IMR-90 (cell line): ENCODE measurements at regions not wholly inside any gene's neighbourhood (a gene's known extent, or its start where the extent isn't known, plus 50 kb on each side); places are given as distances from the start of the nearest gene placed in this dataset.
A peak's percentile ranks its signal among the peaks of the same experiment; 100 is the strongest.
"Not testable (repeated sequence)": the region's sequence is repeated elsewhere in the genome, so short reads cannot be mapped to it uniquely, and the experiment has no call there.

ENCODE experiments used
- ATAC-seq: fragments of 200-7000 bp; cut with Tn5 transposase; 2 replicates; pipeline ENCODE4 v1.9.1; 2020; ENCODE audit warnings: low read depth, mild to moderate bottlenecking, moderate library complexity
- BruUV-seq: library from RNA; stranded (reverse); fragments of 400-500 nt; replicated peaks from 2 replicates; lab custom pipeline; 2021; lab: Mats Ljungman, UMichigan
- CTCF ChIA-PET: fragments of 300-600 bp; formaldehyde crosslinking; extraction: SDS; loops from one replicate; lab custom pipeline; 2021; ENCODE audit warnings: antibody characterized with exemption; lab: Yijun Ruan, JAX
- POLR2A ChIA-PET: fragments of 300-600 bp; sonication (Branson Sonifier 250); formaldehyde crosslinking; loops from one replicate; lab custom pipeline; 2022; ENCODE audit warnings: antibody characterized with exemption; ENCODE audit not compliant: unreplicated experiment; lab: Charles Lee
- DNase-seq: peaks from one replicate; pipeline ENCODE4 v3.0.0; 2013
- H2AFZ ChIP-seq: replicated peaks from 2 replicates; pipeline ENCODE3; 2013; ENCODE audit warnings: low read length, mild to moderate bottlenecking; ENCODE audit not compliant: poor library complexity
- H2AK5ac ChIP-seq: 2 replicates; pipeline ENCODE4 v1.6.1; 2013; ENCODE audit warnings: low read depth, low read length, inconsistent platforms
- H2AK9ac ChIP-seq: replicated peaks from 2 replicates; pipeline ENCODE3; 2013; ENCODE audit warnings: mild to moderate bottlenecking, low read depth, low read length, moderate library complexity; ENCODE audit not compliant: poor library complexity
- H2BK120ac ChIP-seq: 2 replicates; pipeline ENCODE4 v1.6.1; 2013; ENCODE audit warnings: low read depth, low read length, inconsistent platforms
- H2BK15ac ChIP-seq: 3 replicates; pipeline ENCODE4 v1.6.1; 2013; ENCODE audit warnings: low read depth, low read length, inconsistent platforms
- H2BK20ac ChIP-seq: 2 replicates; pipeline ENCODE4 v1.6.1; 2013; ENCODE audit warnings: low read depth, mild to moderate bottlenecking, inconsistent platforms, low read length, moderate library complexity
- H2BK5ac ChIP-seq: 2 replicates; pipeline ENCODE4 v1.6.1; 2013; ENCODE audit warnings: mild to moderate bottlenecking, low read depth, low read length, inconsistent platforms; ENCODE audit not compliant: poor library complexity, severe bottlenecking
- H3K14ac ChIP-seq: replicated peaks from 2 replicates; pipeline ENCODE4 v1.6.1; 2013; ENCODE audit warnings: low read depth, low read length, inconsistent platforms
- H3K18ac ChIP-seq: 2 replicates; pipeline ENCODE4 v1.6.1; 2013; ENCODE audit warnings: low read depth, low read length, control low read depth
- H3K23ac ChIP-seq: 2 replicates; pipeline ENCODE4 v1.6.1; 2013; ENCODE audit warnings: low read depth, low read length, inconsistent platforms
- H3K27ac ChIP-seq: 2 replicates; pipeline ENCODE4 v1.5.1; 2013; ENCODE audit warnings: mild to moderate bottlenecking, control low read depth, low read length; ENCODE audit not compliant: insufficient read depth
- H3K27me3 ChIP-seq: 2 replicates; pipeline ENCODE4 v1.6.1; 2013; ENCODE audit warnings: low read length; ENCODE audit not compliant: control insufficient read depth, insufficient read depth
- H3K36me3 ChIP-seq: 2 replicates; pipeline ENCODE4 v1.6.1; 2013; ENCODE audit warnings: low read length, mixed read lengths; ENCODE audit not compliant: control insufficient read depth, insufficient read depth
- H3K4ac ChIP-seq: 2 replicates; pipeline ENCODE4 v1.6.1; 2013; ENCODE audit warnings: low read depth, low read length, inconsistent platforms
- H3K4me1 ChIP-seq: 2 replicates; pipeline ENCODE4 v1.6.1; 2013; ENCODE audit warnings: low read length, mixed read lengths; ENCODE audit not compliant: control insufficient read depth, insufficient read depth
- H3K4me2 ChIP-seq: 2 replicates; pipeline ENCODE4 v1.6.1; 2013; ENCODE audit warnings: low read depth, mild to moderate bottlenecking, control low read depth, low read length, moderate library complexity
- H3K4me3 ChIP-seq: 2 replicates; pipeline ENCODE4 v1.5.1; 2013; ENCODE audit warnings: low read depth, mild to moderate bottlenecking, control low read depth, low read length, moderate library complexity; ENCODE audit not compliant: insufficient read depth
- H3K56ac ChIP-seq: 2 replicates; pipeline ENCODE4 v1.6.1; 2013; ENCODE audit warnings: low read length, inconsistent platforms; ENCODE audit not compliant: insufficient read depth; ENCODE audit errors: extremely low read depth
- H3K79me1 ChIP-seq, 2 experiments: 2 replicates each; pipeline ENCODE4 v1.6.1; 2013; ENCODE audit warnings: low read length in 2 of 2, inconsistent platforms in 1 of 2, low read depth in 1 of 2
- H3K9ac ChIP-seq: 2 replicates; pipeline ENCODE4 v1.6.1; 2013; ENCODE audit warnings: low read depth, low read length, control low read depth
- H3K9me1 ChIP-seq: 2 replicates; pipeline ENCODE4 v1.6.1; 2013; ENCODE audit warnings: low read length, inconsistent platforms; ENCODE audit not compliant: insufficient read depth
- H3K9me3 ChIP-seq: 2 replicates; pipeline ENCODE4 v1.6.1; 2013; ENCODE audit warnings: low read length; ENCODE audit not compliant: control insufficient read depth, insufficient read depth
- H4K20me1 ChIP-seq: 2 replicates; pipeline ENCODE4 v1.6.1; 2013; ENCODE audit warnings: low read length, inconsistent platforms; ENCODE audit not compliant: insufficient read depth
- H4K5ac ChIP-seq: 2 replicates; pipeline ENCODE4 v1.6.1; 2013; ENCODE audit warnings: mild to moderate bottlenecking, low read depth, low read length, control low read depth
- H4K8ac ChIP-seq, 2 experiments: 2 replicates each; pipeline ENCODE4 v1.6.1; 2013; ENCODE audit warnings: low read depth in 2 of 2, low read length in 2 of 2, control low read depth in 1 of 2, inconsistent platforms in 1 of 2
- H4K91ac ChIP-seq: 2 replicates; pipeline ENCODE4 v1.6.1; 2013; ENCODE audit warnings: low read depth, low read length, inconsistent platforms; ENCODE audit not compliant: insufficient read depth
- CEBPB ChIP-seq: IDR thresholded peaks from 2 replicates; pipeline ENCODE4 v1.6.1; 2012; ENCODE audit warnings: low read depth, low read length, improper control_type of control experiment
- NFE2L2 ChIP-seq: fragments of 150-350 bp; IDR thresholded peaks from 2 replicates; pipeline ENCODE4 v1.6.1; 2016; ENCODE audit warnings: low read depth, mild to moderate bottlenecking, low read length
- RCOR1 ChIP-seq: IDR thresholded peaks from 2 replicates; pipeline ENCODE4 v1.6.1; 2012; ENCODE audit warnings: mild to moderate bottlenecking, low read length, improper control_type of control experiment; ENCODE audit not compliant: insufficient replicate concordance
- SMC3 ChIP-seq: fragments of 150-350 bp; IDR thresholded peaks from 2 replicates; pipeline ENCODE4 v1.6.1; 2016; ENCODE audit warnings: low read depth, mild to moderate bottlenecking, antibody characterized with exemption, low read length, moderate library complexity
- WGBS, 2 experiments: methylation state at CpG; one replicate each; pipeline versions ENCODE4 v1.1.5 to v1.1.7; 2013; ENCODE audit warnings: missing lambda C conversion rate in 2 of 2; ENCODE audit not compliant: insufficient read length in 1 of 2; ENCODE audit errors: extremely low coverage in 2 of 2; 5-methylcytosine and 5-hydroxymethylcytosine counted together
- dilution Hi-C: fragments of 300-500 bp; cut with HindIII; formaldehyde crosslinking; loops from one replicate; pipeline ENCODE4 v1.14.3; 2018; ENCODE audit warnings: low sequenced_read_pairs; ENCODE audit not compliant: unreplicated experiment
- in situ Hi-C: fragments of 300-500 bp; cut with MboI; formaldehyde crosslinking; loops from 3 replicates; pipeline ENCODE4 v1.14.3; 2019; ENCODE audit warnings: low sequenced_read_pairs, inconsistent platforms, mixed read lengths
- intact Hi-C: fragments of 100-400 bp; cut with micrococcal nuclease; formaldehyde crosslinking; loops from 2 replicates; pipeline ENCODE4 v1.10.0; 2022

DNA sequence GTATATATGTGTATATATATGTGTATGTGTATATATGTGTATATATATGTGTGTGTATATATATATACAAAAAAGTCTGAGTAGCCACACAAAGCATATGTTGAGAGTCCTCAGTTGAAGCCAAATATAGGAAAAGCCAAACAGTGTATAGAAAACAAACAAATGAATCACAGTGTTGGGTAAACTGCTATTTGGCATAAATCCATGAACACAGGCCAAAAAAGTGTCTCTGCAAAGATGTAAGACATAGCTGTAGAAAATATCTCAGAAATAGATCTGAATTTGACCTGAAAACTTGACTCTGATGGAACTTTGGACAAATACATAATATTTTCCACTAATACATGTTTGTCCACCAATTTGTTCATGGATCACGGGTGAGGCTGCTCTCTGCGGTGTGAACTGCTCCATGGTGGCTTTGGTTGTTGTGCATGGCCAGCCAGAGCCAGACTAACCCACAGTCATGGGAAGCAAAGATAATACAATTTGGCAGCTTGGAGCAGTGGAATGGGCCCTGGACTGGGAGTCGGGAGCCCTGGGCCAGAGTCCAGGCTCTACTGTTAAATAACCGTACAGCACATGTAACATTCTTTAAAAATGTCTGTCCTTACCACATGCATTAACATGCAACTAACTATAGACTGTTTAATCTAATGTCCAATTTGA is 76.9 kb upstream of the EED start:
- Histone ChIP-seq H3K4me1 (peaks cover 6% of the 10 kb centered on the region), H3K4me2 (no peak overlapping the region), H3K9me3 (no peaks in the 10 kb centered on the region), H3K18ac (no peak overlapping the region), H2BK20ac (no peak overlapping the region), H3K36me3 (no peaks in the 10 kb centered on the region), H3K14ac (no peak overlapping the region), H3K23ac (no peak overlapping the region), H3K56ac (no peak overlapping the region), H2AFZ (peak overlapping the region; percentile 39), H4K91ac (no peak overlapping the region), H2BK15ac (no peak overlapping the region), H3K9ac (no peak overlapping the region), H3K79me1 (no peaks in the 10 kb centered on the region; a peak in 1 of 4 replicates), H4K5ac (no peak overlapping the region), H3K4me3 (no peak overlapping the region), H2AK9ac (no peak overlapping the region), H3K9me1 (peaks cover under 1% of the 10 kb centered on the region; the same call in 1 of the 2 replicates), H4K8ac (no peak overlapping the region), H3K27me3 (no peaks in the 10 kb centered on the region), H2BK120ac (no peak overlapping the region), H3K27ac (no peak overlapping the region), H2AK5ac (no peak overlapping the region), H2BK5ac (no peak overlapping the region), H4K20me1 (no peaks in the 10 kb centered on the region), H3K4ac (no peak overlapping the region)
- POLR2A ChIA-PET, result no interaction called here
- DNase-seq, result no peak
- WGBS, 2 experiments, result 67% methylated on average over 1 of the region's 4 CpGs; no CpG with 5 or more reads in 1 of the 2 experiments
- no peak for ATAC-seq
- dilution Hi-C loops (no loop called here), intact Hi-C loops (no loop called here), in situ Hi-C loops (no loop called here)
- no TSS peak for BruUV-seq
- TF ChIP-seq RCOR1 (no peak), SMC3 (no peak), NFE2L2 (no peak), CEBPB (no peak)
- CTCF ChIA-PET, result interaction anchor here (0.7 to 1.4 kb wide), 2 partner anchors 116 to 125 kb away, joined by 4 to 5 read pairs; no protein-coding TSS in a partner anchor

DNA sequence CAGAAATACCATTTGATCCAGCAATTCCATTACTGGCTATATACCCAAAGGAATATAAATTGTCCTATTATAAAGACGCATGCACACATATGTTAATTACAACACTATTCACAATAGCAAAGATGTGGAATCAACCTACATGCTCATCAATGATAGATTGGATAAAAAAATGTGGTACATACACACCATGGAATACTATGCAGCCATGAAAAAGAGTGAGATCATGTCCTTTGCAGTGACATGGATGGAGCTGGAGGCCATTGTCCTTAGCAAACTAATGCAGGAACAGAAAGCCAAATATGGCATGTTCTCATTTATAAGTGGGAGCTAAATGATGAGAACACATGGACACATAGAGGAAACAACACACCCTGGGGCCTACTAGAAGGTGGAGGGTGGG is 78.3 kb upstream of the EED start:
- H3K9me1 ChIP-seq, H3K4ac ChIP-seq, H2AK9ac ChIP-seq, in situ Hi-C loops, H2AK5ac ChIP-seq, H4K8ac ChIP-seq, H4K91ac ChIP-seq, POLR2A ChIA-PET, H3K4me2 ChIP-seq, H2BK5ac ChIP-seq, BruUV-seq, H3K27ac ChIP-seq, H4K5ac ChIP-seq, H3K56ac ChIP-seq, H3K4me3 ChIP-seq, H3K18ac ChIP-seq, H3K9ac ChIP-seq, H3K79me1 ChIP-seq, H2AFZ ChIP-seq, H3K23ac ChIP-seq, H3K36me3 ChIP-seq, intact Hi-C loops, H2BK20ac ChIP-seq, CTCF ChIA-PET, H2BK15ac ChIP-seq, H3K14ac ChIP-seq, ATAC-seq, H3K27me3 ChIP-seq, H3K9me3 ChIP-seq, dilution Hi-C loops, H2BK120ac ChIP-seq, DNase-seq, H4K20me1 ChIP-seq: not testable (repeated sequence)
- no CpG with 5 or more reads among the region's 1 CpG for WGBS, 2 experiments
- peaks cover 16% of the 10 kb centered on the region for H3K4me1 ChIP-seq
